ENCODE measurements at regions not wholly inside any gene's neighbourhood (a gene's known extent, or its start where the extent isn't known, plus 50 kb on each side); places are given as distances from the start of the nearest gene placed in this dataset.

DNA sequence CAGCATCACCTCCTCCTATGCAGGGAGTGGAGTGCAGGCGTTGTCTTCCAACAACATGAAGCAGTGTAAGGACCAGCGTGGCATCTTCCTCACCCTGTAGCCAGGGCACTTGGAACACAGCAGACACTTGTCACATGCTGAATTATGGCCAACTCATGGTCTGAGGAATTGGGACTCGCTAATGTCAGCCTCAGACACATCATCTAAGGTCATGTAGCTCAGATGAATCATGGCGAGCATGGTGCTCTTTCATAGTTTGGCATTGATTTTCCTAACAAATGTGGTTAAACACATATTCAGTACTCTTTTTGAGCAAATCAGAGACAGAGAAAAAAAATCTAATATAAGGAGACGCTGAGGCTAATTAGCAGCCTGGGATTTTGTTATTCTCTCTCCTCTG is 99.6 kb upstream of the SGCG start:
- no peak overlapping the region for H3K27ac ChIP-seq (ENCODE audit: insufficient read depth in 1 of 2, low read depth in 1 of 2, low read length in 2 of 2, poor library complexity in 1 of 2, severe bottlenecking in 2 of 2)
- no peak overlapping the region for H3K4me3 ChIP-seq (ENCODE audit: control insufficient read depth in 1 of 7, extremely low read depth in 1 of 7, insufficient read depth in 4 of 7, low read depth in 2 of 7, low read length in 6 of 7)
- no peak for DNase-seq
- WGBS (ENCODE audit: insufficient coverage), result 98% methylated on average over 4 of the region's 5 CpGs
- ChIA-PET CTCF (no interaction called here), POLR2A (no interaction called here)
- no peaks in the 10 kb centered on the region for H3K4me1 ChIP-seq (ENCODE audit: control extremely low read depth in 1 of 4, control insufficient read depth in 4 of 4, insufficient read depth in 4 of 4, low read length in 3 of 4)
- no peaks in the 10 kb centered on the region for H3K36me3 ChIP-seq (ENCODE audit: control insufficient read depth in 4 of 4, insufficient read depth in 4 of 4, low read length in 3 of 4)
- H3K27me3 ChIP-seq (replicated peaks in 2 of 5; ENCODE audit: control insufficient read depth in 4 of 5, insufficient read depth in 5 of 5, low read length in 4 of 5), result peaks cover 0 to 2% (median 0%) of the 10 kb centered on the region in 5 experiments
- no peaks in the 10 kb centered on the region for H3K9me3 ChIP-seq (ENCODE audit: control extremely low read depth in 1 of 5, control insufficient read depth in 4 of 5, insufficient read depth in 2 of 5, low read depth in 1 of 5, low read length in 4 of 5)

GRCh38 chr13:23081901-23082300 is 98.9 kb upstream of the SGCG start:
- peaks cover 0 to 2% (median 0%) of the 10 kb centered on the region in 5 experiments for H3K27me3 ChIP-seq (replicated peaks in 2 of 5; ENCODE audit: control insufficient read depth in 4 of 5, insufficient read depth in 5 of 5, low read length in 4 of 5)
- H3K4me1 ChIP-seq (ENCODE audit: control extremely low read depth in 1 of 4, control insufficient read depth in 4 of 4, insufficient read depth in 4 of 4, low read length in 3 of 4), result peaks cover 0 to 4% (median 0%) of the 10 kb centered on the region in 4 experiments
- no peak for DNase-seq
- no peak overlapping the region for H3K27ac ChIP-seq (ENCODE audit: insufficient read depth in 1 of 2, low read depth in 1 of 2, low read length in 2 of 2, poor library complexity in 1 of 2, severe bottlenecking in 2 of 2)
- 74% methylated on average over 6 of the region's 7 CpGs for WGBS (ENCODE audit: insufficient coverage)
- POLR2A ChIA-PET, result no interaction called here
- no peak overlapping the region for H3K4me3 ChIP-seq (ENCODE audit: control insufficient read depth in 1 of 7, extremely low read depth in 1 of 7, insufficient read depth in 4 of 7, low read depth in 2 of 7, low read length in 6 of 7)
- no peaks in the 10 kb centered on the region for H3K36me3 ChIP-seq (ENCODE audit: control insufficient read depth in 4 of 4, insufficient read depth in 4 of 4, low read length in 3 of 4)
- H3K9me3 ChIP-seq (ENCODE audit: control extremely low read depth in 1 of 5, control insufficient read depth in 4 of 5, insufficient read depth in 2 of 5, low read depth in 1 of 5, low read length in 4 of 5), result no peaks in the 10 kb centered on the region
- CTCF ChIA-PET, result no interaction called here

DNA sequence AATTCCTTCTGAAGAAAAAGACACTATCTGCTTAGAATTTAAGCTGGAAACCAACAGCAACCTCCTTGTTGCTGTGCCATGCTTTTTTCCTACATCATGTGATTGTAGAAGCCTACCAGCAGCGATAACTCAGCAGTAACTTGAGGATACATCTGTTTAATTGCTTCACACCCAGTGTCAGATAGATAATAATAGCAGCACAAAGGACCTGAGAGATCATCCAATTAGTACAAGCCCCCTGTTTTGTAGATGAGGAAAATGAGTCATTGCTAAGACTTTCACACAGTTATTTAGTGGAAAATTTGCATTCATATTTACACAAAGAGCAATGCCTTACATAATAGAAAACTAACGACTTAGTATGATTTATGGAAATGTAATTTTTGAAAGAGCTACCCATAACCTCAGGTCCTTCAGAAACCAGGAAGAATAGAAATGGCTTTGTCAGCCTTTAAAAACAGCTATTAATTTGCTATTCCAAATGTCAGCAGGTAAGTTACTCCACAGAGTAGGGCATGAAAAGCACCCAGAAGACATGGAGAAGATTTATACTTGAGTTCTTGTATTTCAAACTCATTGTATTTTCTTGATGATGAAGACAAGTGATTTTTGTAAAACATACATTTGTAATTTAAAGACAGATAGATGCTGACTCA is 93.7 kb upstream of the SGCG start:
- no peak overlapping the region for H3K4me3 ChIP-seq (ENCODE audit: control insufficient read depth in 1 of 7, extremely low read depth in 1 of 7, insufficient read depth in 4 of 7, low read depth in 2 of 7, low read length in 6 of 7)
- H3K27me3 ChIP-seq (replicated peaks in 2 of 5; ENCODE audit: control insufficient read depth in 4 of 5, insufficient read depth in 5 of 5, low read length in 4 of 5), result no peaks in the 10 kb centered on the region
- ChIA-PET CTCF (interaction anchor here (0.8 to 1.6 kb wide), 3 partner anchors 12 to 286 kb away, joined by 3 read pairs; no protein-coding TSS in a partner anchor), POLR2A (no interaction called here)
- 29% methylated on average over 1 of the region's 2 CpGs for WGBS (ENCODE audit: insufficient coverage)
- H3K4me1 ChIP-seq (ENCODE audit: control extremely low read depth in 1 of 4, control insufficient read depth in 4 of 4, insufficient read depth in 4 of 4, low read length in 3 of 4), result peaks cover 0 to 16% (median 0%) of the 10 kb centered on the region in 4 experiments
- H3K36me3 ChIP-seq (ENCODE audit: control insufficient read depth in 4 of 4, insufficient read depth in 4 of 4, low read length in 3 of 4), result no peaks in the 10 kb centered on the region
- no peaks in the 10 kb centered on the region for H3K9me3 ChIP-seq (ENCODE audit: control extremely low read depth in 1 of 5, control insufficient read depth in 4 of 5, insufficient read depth in 2 of 5, low read depth in 1 of 5, low read length in 4 of 5)
- DNase-seq, result peak; percentile 43 to 93 (median 71)
- H3K27ac ChIP-seq (ENCODE audit: insufficient read depth in 1 of 2, low read depth in 1 of 2, low read length in 2 of 2, poor library complexity in 1 of 2, severe bottlenecking in 2 of 2), result peak overlapping the region; percentile 0 to 26

DNA sequence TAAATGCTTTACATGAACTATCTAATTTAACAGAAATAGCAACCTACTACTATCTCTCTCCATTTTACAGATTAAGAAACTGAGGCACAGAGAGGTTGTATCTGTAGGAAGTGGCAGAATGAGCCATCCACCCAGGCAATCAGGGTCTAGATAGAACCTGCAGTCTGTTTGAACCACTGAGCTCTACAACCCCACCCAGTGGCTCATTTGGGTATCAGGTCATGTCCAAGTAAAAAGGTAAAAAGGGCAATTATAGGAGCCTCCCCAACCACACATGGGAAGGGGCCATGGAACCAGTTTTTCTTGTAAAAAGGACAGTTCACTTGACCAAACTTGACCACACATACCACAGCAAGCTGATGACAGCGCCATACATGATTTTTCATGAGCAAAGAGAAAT is 92.9 kb upstream of the SGCG start:
- no peak overlapping the region for H3K27ac ChIP-seq (ENCODE audit: insufficient read depth in 1 of 2, low read depth in 1 of 2, low read length in 2 of 2, poor library complexity in 1 of 2, severe bottlenecking in 2 of 2)
- ChIA-PET POLR2A (no interaction called here), CTCF (interaction anchor here (1.2 to 1.6 kb wide), 2 partner anchors 11 to 58 kb away, joined by 3 read pairs; no protein-coding TSS in a partner anchor)
- H3K9me3 ChIP-seq (ENCODE audit: control extremely low read depth in 1 of 5, control insufficient read depth in 4 of 5, insufficient read depth in 2 of 5, low read depth in 1 of 5, low read length in 4 of 5), result no peaks in the 10 kb centered on the region
- no peaks in the 10 kb centered on the region for H3K27me3 ChIP-seq (replicated peaks in 2 of 5; ENCODE audit: control insufficient read depth in 4 of 5, insufficient read depth in 5 of 5, low read length in 4 of 5)
- DNase-seq, result peak; percentile 16 to 56 (median 48)
- no peaks in the 10 kb centered on the region for H3K36me3 ChIP-seq (ENCODE audit: control insufficient read depth in 4 of 4, insufficient read depth in 4 of 4, low read length in 3 of 4)
- WGBS (ENCODE audit: insufficient coverage), result no CpG with 5 or more reads among the region's 1 CpG
- no peak overlapping the region for H3K4me3 ChIP-seq (ENCODE audit: control insufficient read depth in 1 of 7, extremely low read depth in 1 of 7, insufficient read depth in 4 of 7, low read depth in 2 of 7, low read length in 6 of 7)
- peaks cover 0 to 16% (median 0%) of the 10 kb centered on the region in 4 experiments for H3K4me1 ChIP-seq (ENCODE audit: control extremely low read depth in 1 of 4, control insufficient read depth in 4 of 4, insufficient read depth in 4 of 4, low read length in 3 of 4)

DNA sequence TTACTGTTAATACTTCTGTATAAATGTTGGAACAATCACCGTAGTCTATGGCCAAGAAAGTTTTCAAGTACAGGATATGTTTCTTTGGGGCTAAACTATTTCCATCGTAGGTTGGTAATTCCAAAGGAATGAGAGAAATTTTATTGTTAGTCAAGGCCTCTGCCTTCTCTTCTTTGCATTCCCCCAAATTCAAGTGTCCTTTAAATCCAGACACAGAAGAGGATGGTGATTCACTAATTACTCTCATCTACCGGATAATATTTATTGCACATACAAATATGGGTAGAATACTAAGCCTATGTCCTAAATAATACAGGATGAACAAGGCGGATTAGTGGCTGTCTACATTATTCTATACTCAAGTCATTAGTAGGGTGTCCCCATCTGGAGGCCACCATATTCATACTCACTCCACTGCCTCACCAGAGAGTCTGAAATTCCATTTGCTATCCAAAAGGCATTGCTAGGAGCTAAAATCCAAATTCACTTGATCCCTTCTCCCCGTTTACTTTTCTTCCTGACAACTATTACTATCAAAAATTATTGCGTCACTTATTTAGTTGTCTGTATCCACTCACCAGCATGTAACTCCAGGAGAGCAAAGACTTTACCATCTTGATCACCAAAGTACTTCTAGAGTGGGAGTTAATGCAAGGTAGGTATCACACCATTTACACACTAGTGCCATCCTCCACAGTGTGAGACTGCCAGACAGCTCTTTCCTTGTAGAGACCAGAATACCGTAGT is 82.4 kb upstream of the SGCG start:
- H3K4me1 ChIP-seq (ENCODE audit: control extremely low read depth in 1 of 4, control insufficient read depth in 4 of 4, insufficient read depth in 4 of 4, low read length in 3 of 4), result no peaks in the 10 kb centered on the region
- POLR2A ChIA-PET, result no interaction called here
- no peak overlapping the region for H3K4me3 ChIP-seq (ENCODE audit: control insufficient read depth in 1 of 7, extremely low read depth in 1 of 7, insufficient read depth in 4 of 7, low read depth in 2 of 7, low read length in 6 of 7)
- no peak for DNase-seq
- WGBS (ENCODE audit: insufficient coverage), result 100% methylated on average over 5 of the region's 7 CpGs
- H3K36me3 ChIP-seq (ENCODE audit: control insufficient read depth in 4 of 4, insufficient read depth in 4 of 4, low read length in 3 of 4), result no peaks in the 10 kb centered on the region
- no peak overlapping the region for H3K27ac ChIP-seq (ENCODE audit: insufficient read depth in 1 of 2, low read depth in 1 of 2, low read length in 2 of 2, poor library complexity in 1 of 2, severe bottlenecking in 2 of 2)
- H3K27me3 ChIP-seq (replicated peaks in 2 of 5; ENCODE audit: control insufficient read depth in 4 of 5, insufficient read depth in 5 of 5, low read length in 4 of 5), result no peaks in the 10 kb centered on the region
- CTCF ChIA-PET, result interaction anchor here (1.1 kb wide), 2 partner anchors 10 to 11 kb away, joined by 3 read pairs; no protein-coding TSS in a partner anchor
- peaks cover 0 to 3% (median 0%) of the 10 kb centered on the region in 5 experiments for H3K9me3 ChIP-seq (ENCODE audit: control extremely low read depth in 1 of 5, control insufficient read depth in 4 of 5, insufficient read depth in 2 of 5, low read depth in 1 of 5, low read length in 4 of 5)

GRCh38 chr13:23105051-23105450 is 75.7 kb upstream of the SGCG start:
- Histone ChIP-seq H3K4me3 (ENCODE audit: control insufficient read depth in 1 of 7, extremely low read depth in 1 of 7, insufficient read depth in 4 of 7, low read depth in 2 of 7, low read length in 6 of 7) (no peak overlapping the region), H3K9me3 (ENCODE audit: control extremely low read depth in 1 of 5, control insufficient read depth in 4 of 5, insufficient read depth in 2 of 5, low read depth in 1 of 5, low read length in 4 of 5) (no peaks in the 10 kb centered on the region), H3K36me3 (ENCODE audit: control insufficient read depth in 4 of 4, insufficient read depth in 4 of 4, low read length in 3 of 4) (no peaks in the 10 kb centered on the region), H3K27me3 (replicated peaks in 2 of 5; ENCODE audit: control insufficient read depth in 4 of 5, insufficient read depth in 5 of 5, low read length in 4 of 5) (no peaks in the 10 kb centered on the region), H3K4me1 (ENCODE audit: control extremely low read depth in 1 of 4, control insufficient read depth in 4 of 4, insufficient read depth in 4 of 4, low read length in 3 of 4) (no peaks in the 10 kb centered on the region), H3K27ac (ENCODE audit: insufficient read depth in 1 of 2, low read depth in 1 of 2, low read length in 2 of 2, poor library complexity in 1 of 2, severe bottlenecking in 2 of 2) (no peak overlapping the region)
- POLR2A ChIA-PET, result no interaction called here
- 100% methylated on average over 3 of the region's 3 CpGs for WGBS (ENCODE audit: insufficient coverage)
- CTCF ChIA-PET, result no interaction called here
- DNase-seq, result no peak

GRCh38 chr13:23107665-23108064 is 73.1 kb upstream of the SGCG start:
- no peak overlapping the region for H3K27ac ChIP-seq (ENCODE audit: insufficient read depth in 1 of 2, low read depth in 1 of 2, low read length in 2 of 2, poor library complexity in 1 of 2, severe bottlenecking in 2 of 2)
- no peak for DNase-seq
- no peaks in the 10 kb centered on the region for H3K36me3 ChIP-seq (ENCODE audit: control insufficient read depth in 4 of 4, insufficient read depth in 4 of 4, low read length in 3 of 4)
- H3K27me3 ChIP-seq (replicated peaks in 2 of 5; ENCODE audit: control insufficient read depth in 4 of 5, insufficient read depth in 5 of 5, low read length in 4 of 5), result no peaks in the 10 kb centered on the region
- WGBS (ENCODE audit: insufficient coverage), result 97% methylated on average over 4 of the region's 7 CpGs
- no peak overlapping the region for H3K4me3 ChIP-seq (ENCODE audit: control insufficient read depth in 1 of 7, extremely low read depth in 1 of 7, insufficient read depth in 4 of 7, low read depth in 2 of 7, low read length in 6 of 7)
- H3K4me1 ChIP-seq (ENCODE audit: control extremely low read depth in 1 of 4, control insufficient read depth in 4 of 4, insufficient read depth in 4 of 4, low read length in 3 of 4), result no peaks in the 10 kb centered on the region
- CTCF ChIA-PET, result no interaction called here
- H3K9me3 ChIP-seq (ENCODE audit: control extremely low read depth in 1 of 5, control insufficient read depth in 4 of 5, insufficient read depth in 2 of 5, low read depth in 1 of 5, low read length in 4 of 5), result no peaks in the 10 kb centered on the region
- POLR2A ChIA-PET, result no interaction called here

All from common myeloid progenitor, CD34-positive (primary cell).